Central memory CD8-positive, alpha-beta T cell (primary cell): ENCODE measurements at regions not wholly inside any gene's neighbourhood (a gene's known extent, or its start where the extent isn't known, plus 50 kb on each side); places are given as distances from the start of the nearest gene placed in this dataset.

Experiments
- ATAC-seq: fragments of 150-1000 bp; cut with Tn5 transposase; replicated peaks from 2 replicates; pipeline ENCODE4 v1.10.0; 2022; ENCODE audit warnings: mild to moderate bottlenecking, moderate FRiP score, moderate number of reproducible peaks; ENCODE audit not compliant: poor library complexity, severe bottlenecking; ENCODE audit errors: extremely low read depth
- DNase-seq, 2 donors: peaks; one replicate each; pipeline ENCODE4 v3.0.0; 2021; ENCODE audit warnings: low spot score in 2 of 2
- H3K27ac Mint-ChIP-seq: one replicate; pipeline ENCODE4 v1.8.0; 2022; ENCODE audit warnings: low read depth, mild to moderate bottlenecking, moderate library complexity, mixed read lengths
- H3K27me3 Mint-ChIP-seq: one replicate; pipeline ENCODE4 v1.8.0; 2022; ENCODE audit warnings: mixed read lengths
- H3K36me3 Mint-ChIP-seq: one replicate; pipeline ENCODE4 v1.8.0; 2022; ENCODE audit warnings: mild to moderate bottlenecking, moderate library complexity, mixed read lengths; ENCODE audit not compliant: insufficient read depth
- H3K4me1 Mint-ChIP-seq: one replicate; pipeline ENCODE4 v1.8.0; 2022; ENCODE audit warnings: mixed read lengths
- H3K4me3 Mint-ChIP-seq: one replicate; pipeline ENCODE4 v1.8.0; 2022; ENCODE audit warnings: mild to moderate bottlenecking, moderate library complexity, mixed read lengths
- H3K9me3 Mint-ChIP-seq: one replicate; pipeline ENCODE4 v1.8.0; 2022; ENCODE audit warnings: mixed read lengths

DNA sequence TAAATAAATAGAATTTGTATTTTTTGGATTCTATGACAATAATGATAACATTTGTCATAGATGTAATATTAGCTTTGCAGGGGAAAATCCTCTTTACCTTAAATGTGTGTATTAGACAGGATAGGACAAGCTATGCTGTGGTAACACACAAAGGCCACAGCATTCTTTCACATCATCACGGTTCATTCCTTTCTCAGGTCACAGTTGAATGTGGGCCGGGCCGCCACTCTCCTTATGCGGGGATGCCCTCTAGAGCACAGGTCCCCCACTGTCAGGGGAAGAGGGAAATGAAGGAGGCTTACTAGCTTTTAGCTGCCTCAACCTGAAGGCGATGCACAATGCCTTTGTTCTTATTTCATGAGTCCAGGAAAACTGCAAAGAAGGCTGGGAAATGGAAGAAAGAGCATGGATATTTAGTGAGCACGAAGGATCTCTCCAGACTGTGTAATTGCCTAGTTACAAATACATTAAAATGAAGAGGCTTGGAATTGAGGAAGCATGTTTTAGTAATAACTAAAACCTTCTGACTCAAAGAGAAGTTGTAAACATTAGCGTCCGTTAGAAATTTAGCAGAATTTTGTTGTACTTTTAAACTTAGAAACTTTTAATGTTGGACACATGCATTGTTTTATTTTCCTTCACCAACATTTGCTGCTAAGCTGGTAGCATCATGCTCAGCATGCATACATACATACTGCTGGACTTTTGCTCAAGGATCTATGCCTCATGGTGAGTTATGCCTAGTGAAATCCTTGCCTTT is 248.9 kb upstream of the FOXQ1 start:
- H3K4me3 Mint-ChIP-seq = no peak overlapping the region
- no peaks in the 10 kb centered on the region for H3K36me3 Mint-ChIP-seq
- ATAC-seq = no peak
- peaks cover 29% of the 10 kb centered on the region for H3K27me3 Mint-ChIP-seq
- no peak for DNase-seq
- no peaks in the 10 kb centered on the region for H3K9me3 Mint-ChIP-seq
- H3K27ac Mint-ChIP-seq = no peak overlapping the region
- no peaks in the 10 kb centered on the region for H3K4me1 Mint-ChIP-seq

DNA sequence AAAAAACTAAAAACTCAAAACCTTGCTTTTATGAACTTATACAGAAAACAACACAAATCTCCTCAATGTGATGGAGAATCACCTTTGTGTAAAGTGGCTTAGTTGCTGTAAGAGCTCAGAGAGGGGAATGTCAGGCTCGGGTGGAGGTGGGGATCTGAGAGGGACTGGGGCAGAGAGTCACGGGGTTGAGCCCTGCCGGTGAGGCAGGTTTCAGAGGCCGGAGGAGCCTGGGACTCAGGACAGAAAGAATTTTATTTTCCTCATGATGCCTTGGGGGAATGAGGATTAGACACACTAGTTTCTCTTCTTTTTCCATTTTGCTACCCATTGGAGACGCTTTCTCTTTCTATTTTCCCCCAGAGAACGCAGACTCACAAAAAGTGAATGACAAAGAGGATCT is 252.3 kb upstream of the FOXQ1 start:
- H3K4me1 Mint-ChIP-seq = no peaks in the 10 kb centered on the region
- no peaks in the 10 kb centered on the region for H3K9me3 Mint-ChIP-seq
- DNase-seq = no peak

GRCh38 chr6:1057490-1058135 is 254.3 kb upstream of the FOXQ1 start:
- Mint-ChIP-seq H3K27ac (no peak overlapping the region), H3K27me3 (peaks cover 19% of the 10 kb centered on the region)

More for the DNA sequence above, 252.3 kb upstream of the FOXQ1 start:
- Mint-ChIP-seq H3K36me3 (no peaks in the 10 kb centered on the region), H3K27ac (no peak overlapping the region), H3K4me3 (no peak overlapping the region), H3K27me3 (peaks cover 21% of the 10 kb centered on the region)
- no peak for ATAC-seq

DNA sequence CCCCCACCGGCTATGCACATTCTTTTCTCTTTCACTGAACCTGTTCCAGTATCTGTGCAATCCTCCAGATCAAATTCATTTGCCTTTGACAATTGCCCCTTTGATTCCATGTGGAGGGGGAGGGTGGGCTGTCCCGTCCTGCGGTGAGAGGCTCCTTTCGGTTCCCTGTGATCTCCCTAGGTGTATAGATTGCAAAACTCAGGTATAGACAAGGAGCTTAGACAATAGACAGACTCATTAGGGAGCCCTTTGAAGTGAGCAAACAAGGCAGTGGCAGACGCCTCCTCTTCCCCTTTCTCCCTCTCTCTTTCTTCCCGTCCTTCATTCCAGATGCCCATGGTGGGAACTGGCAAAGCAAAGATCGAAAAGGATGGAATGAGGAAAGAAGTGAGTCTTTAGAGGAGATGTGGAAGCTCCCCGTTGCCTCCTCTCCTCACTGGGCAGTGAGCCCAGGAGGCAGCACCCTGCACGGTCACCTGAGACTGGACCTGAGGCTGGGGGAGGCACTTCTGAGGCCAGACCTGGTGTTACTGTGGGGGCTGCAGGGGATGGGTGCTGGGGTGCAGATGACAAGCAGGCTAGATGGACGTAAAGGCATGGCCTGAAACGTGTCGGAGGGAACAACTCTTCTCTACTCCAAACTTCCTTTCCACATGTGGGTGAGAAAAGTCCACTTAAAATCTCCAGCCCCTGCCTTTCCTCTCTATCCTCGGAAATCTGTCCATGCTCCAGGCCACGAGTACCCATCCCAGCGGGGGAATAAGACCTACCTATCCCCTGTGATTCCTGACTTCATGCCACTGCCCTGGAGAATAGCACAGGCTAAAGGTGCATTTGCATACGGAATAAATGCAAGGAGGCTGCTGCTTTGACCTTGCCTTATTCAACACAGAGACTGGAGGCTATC is 256.6 kb upstream of the FOXQ1 start:
- DNase-seq = no peak
- H3K27me3 Mint-ChIP-seq = peaks cover 19% of the 10 kb centered on the region
- H3K4me3 Mint-ChIP-seq = no peak overlapping the region
- no peaks in the 10 kb centered on the region for H3K36me3 Mint-ChIP-seq
- ATAC-seq = no peak
- no peaks in the 10 kb centered on the region for H3K4me1 Mint-ChIP-seq
- H3K27ac Mint-ChIP-seq = no peak overlapping the region
- H3K9me3 Mint-ChIP-seq = no peaks in the 10 kb centered on the region

More at GRCh38 chr6:1057490-1058135, 254.3 kb upstream of the FOXQ1 start:
- H3K9me3 Mint-ChIP-seq = no peaks in the 10 kb centered on the region
- no peak overlapping the region for H3K4me3 Mint-ChIP-seq
- H3K4me1 Mint-ChIP-seq = no peaks in the 10 kb centered on the region
- H3K36me3 Mint-ChIP-seq = no peaks in the 10 kb centered on the region
- DNase-seq (no peak), ATAC-seq (no peak)

GRCh38 chr6:1054653-1055014 is 257.3 kb upstream of the FOXQ1 start:
- DNase-seq = no peak

DNA sequence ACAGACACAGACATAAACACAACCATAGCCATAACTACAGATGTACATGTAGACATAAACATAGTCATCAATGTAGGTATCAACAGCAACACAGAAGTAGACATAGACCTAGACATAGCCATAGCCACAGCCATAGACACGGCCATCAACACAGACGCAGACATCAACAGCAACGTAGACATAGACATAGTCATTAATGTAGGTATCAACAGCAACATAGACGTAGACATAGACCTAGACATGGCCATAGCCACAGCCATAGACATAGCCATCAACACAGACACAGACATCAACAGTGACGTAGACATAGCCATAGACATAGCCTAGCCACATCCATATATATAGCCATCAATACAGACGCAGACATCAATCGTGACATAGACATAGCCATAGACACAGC is 258.3 kb upstream of the FOXQ1 start:
- no peaks in the 10 kb centered on the region for H3K9me3 Mint-ChIP-seq
- H3K4me1 Mint-ChIP-seq = no peaks in the 10 kb centered on the region

More at GRCh38 chr6:1054653-1055014, 257.3 kb upstream of the FOXQ1 start:
- Mint-ChIP-seq H3K36me3 (no peaks in the 10 kb centered on the region), H3K4me1 (no peaks in the 10 kb centered on the region), H3K4me3 (no peak overlapping the region), H3K9me3 (no peaks in the 10 kb centered on the region), H3K27me3 (peaks cover 23% of the 10 kb centered on the region), H3K27ac (no peak overlapping the region)
- no peak for ATAC-seq

DNA sequence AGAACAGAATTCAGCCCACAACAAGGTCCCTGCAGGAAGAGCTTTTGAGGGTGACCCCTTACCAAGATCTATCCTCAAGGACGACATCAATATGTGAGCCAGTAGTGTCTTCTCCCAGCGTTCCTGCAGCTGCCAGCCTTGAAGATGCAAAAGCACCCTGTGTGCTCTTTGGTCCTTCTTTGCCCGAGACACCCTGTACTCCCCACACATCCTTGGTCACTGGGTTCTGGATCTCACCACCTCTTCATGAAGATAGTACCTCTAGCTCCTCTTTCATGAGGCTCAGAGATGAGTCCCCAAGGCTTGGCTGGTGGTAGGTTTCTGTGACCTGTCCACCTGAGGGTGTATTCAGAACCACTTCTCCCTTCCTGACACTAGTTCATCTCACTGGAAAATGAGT is 259.6 kb upstream of the FOXQ1 start:
- Mint-ChIP-seq H3K4me3 (no peak overlapping the region), H3K27me3 (peaks cover 39% of the 10 kb centered on the region), H3K4me1 (peaks cover 6% of the 10 kb centered on the region), H3K27ac (no peak overlapping the region), H3K9me3 (no peaks in the 10 kb centered on the region), H3K36me3 (no peaks in the 10 kb centered on the region)
- no peak for DNase-seq
- no peak for ATAC-seq

More for the DNA sequence above, 258.3 kb upstream of the FOXQ1 start:
- Mint-ChIP-seq H3K36me3 (no peaks in the 10 kb centered on the region), H3K27ac (no peak overlapping the region), H3K4me3 (no peak overlapping the region), H3K27me3 (peaks cover 28% of the 10 kb centered on the region)
- ATAC-seq (no peak), DNase-seq (no peak)

DNA sequence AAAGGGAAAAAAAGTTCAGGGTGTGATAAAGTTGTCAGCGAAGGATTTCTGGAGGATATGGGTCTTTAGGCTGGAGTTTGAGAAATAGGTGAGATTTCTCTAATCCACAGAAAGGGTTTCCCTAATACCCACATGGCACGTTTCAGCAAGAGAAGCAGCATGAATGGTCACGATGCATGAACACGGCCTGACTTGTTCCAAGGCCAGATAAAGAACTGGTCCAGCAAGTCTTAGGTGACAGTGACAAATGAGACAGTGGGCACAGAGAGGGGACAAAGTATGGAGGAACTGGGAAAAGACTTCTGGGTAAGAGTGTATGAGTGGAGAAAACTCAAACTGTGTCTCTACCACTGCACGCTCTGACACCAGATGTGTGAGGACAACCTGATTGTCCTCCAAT is 262.0 kb upstream of the FOXQ1 start:
- Mint-ChIP-seq H3K36me3 (no peaks in the 10 kb centered on the region), H3K4me3 (no peak overlapping the region), H3K27me3 (peaks cover 46% of the 10 kb centered on the region), H3K27ac (no peak overlapping the region), H3K4me1 (peaks cover 6% of the 10 kb centered on the region), H3K9me3 (no peaks in the 10 kb centered on the region)
- ATAC-seq (no peak), DNase-seq (no peak)

GRCh38 chr6:1049170-1049569 is 262.7 kb upstream of the FOXQ1 start:
- H3K9me3 Mint-ChIP-seq = no peaks in the 10 kb centered on the region
- ATAC-seq (no peak), DNase-seq (no peak)
- H3K4me1 Mint-ChIP-seq = peaks cover 6% of the 10 kb centered on the region
- no peak overlapping the region for H3K27ac Mint-ChIP-seq
- no peaks in the 10 kb centered on the region for H3K36me3 Mint-ChIP-seq
- no peak overlapping the region for H3K4me3 Mint-ChIP-seq
- peaks cover 54% of the 10 kb centered on the region for H3K27me3 Mint-ChIP-seq

DNA sequence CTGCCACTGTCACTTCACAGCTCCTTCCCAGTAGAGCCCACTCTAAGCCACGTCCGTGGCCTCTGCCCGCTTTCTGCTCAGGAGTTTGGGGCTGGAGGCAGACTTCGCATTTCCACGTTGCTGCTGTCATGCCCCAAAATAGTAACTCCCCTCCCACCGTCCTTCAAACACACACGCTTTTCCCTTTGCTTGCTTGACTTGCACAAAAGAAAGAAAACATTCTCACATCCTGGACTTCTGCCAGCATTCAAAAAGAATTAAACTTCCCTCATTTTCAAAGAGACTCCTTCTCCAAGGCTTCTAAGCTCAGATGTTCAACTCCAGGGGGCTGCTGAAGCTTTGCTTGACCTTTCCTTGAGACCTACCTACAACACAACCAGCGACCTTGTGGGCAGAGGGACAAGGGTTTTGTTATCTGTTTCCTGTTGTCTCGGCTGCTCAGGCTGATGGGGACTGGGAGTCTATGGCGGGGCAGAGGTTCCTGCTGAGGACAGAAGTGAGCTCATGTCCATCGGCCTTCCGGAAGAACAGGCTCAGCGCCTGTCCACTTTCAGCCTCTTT is 263.8 kb upstream of the FOXQ1 start:
- DNase-seq (no peak), ATAC-seq (no peak)
- H3K4me3 Mint-ChIP-seq = no peak overlapping the region
- H3K9me3 Mint-ChIP-seq = no peaks in the 10 kb centered on the region
- peaks cover 6% of the 10 kb centered on the region for H3K4me1 Mint-ChIP-seq
- H3K27ac Mint-ChIP-seq = no peak overlapping the region
- no peaks in the 10 kb centered on the region for H3K36me3 Mint-ChIP-seq
- H3K27me3 Mint-ChIP-seq = peaks cover 65% of the 10 kb centered on the region

DNA sequence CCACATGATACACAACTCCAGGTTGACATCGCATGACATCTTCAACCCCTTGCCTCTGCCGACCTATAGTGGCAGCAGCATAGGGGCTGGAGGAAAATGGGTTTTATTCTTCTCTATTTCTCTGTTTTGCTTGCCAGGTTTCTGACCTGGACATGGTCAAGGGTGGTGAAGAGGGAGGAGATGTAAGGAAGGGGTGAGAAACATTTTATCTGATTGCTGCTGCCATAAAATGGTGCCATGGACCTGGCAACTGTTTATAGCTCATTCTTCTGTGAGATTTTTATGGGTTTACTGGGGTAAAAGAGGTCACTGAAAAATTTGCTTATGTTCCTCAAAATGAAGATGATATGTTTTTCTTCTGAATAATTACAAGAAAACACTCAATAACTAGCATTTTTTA is 266.7 kb upstream of the FOXQ1 start:
- Mint-ChIP-seq H3K27me3 (peaks cover 74% of the 10 kb centered on the region), H3K4me3 (no peak overlapping the region), H3K4me1 (peaks cover 6% of the 10 kb centered on the region), H3K36me3 (no peaks in the 10 kb centered on the region), H3K9me3 (no peaks in the 10 kb centered on the region), H3K27ac (no peak overlapping the region)
- ATAC-seq (no peak), DNase-seq (no peak)

DNA sequence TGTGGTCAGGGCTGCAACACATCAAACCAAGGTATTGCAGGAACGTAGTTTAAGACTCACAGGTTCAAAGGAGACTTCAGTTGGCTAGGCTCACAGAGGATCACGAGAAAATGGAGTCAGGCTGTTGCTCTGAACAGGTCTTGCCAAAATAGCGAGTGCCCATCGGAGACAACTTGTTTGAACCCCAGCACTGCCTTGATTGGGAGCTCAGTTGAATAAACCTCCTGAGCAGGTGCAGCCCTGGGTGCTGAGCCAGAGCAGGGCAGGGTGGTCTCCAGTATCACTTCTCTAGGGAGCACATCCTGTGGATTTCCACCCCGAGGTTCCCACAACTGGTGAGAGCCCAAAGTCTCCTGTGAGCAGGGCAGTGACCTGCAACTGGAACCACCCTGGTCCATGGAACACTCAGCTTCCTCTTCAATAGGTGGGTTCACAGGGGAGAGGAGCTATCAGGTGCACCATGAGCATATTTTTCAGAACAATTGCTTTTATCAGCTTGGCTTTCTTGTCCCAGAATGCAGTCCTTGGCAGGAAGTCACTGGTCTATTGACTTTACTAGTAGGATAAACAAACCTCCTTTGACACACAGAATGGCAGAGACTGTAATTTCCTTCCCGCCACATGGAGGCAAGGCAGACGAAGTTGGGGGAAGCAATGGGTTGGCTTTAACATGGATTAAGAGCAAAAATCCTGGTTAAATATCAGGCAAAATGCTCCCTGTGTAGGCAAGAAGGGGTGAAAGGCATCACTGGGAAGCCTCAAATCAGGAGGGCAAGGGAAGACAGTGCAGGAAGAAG is 267.7 kb upstream of the FOXQ1 start:
- no peaks in the 10 kb centered on the region for H3K36me3 Mint-ChIP-seq
- ATAC-seq = no peak
- no peak for DNase-seq
- H3K27me3 Mint-ChIP-seq = peaks cover 75% of the 10 kb centered on the region
- H3K27ac Mint-ChIP-seq = no peak overlapping the region
- H3K9me3 Mint-ChIP-seq = no peaks in the 10 kb centered on the region
- H3K4me1 Mint-ChIP-seq = peaks cover 6% of the 10 kb centered on the region
- H3K4me3 Mint-ChIP-seq = no peak overlapping the region
